GM12878 (cell line): ENCODE measurements at regions not wholly inside any gene's neighbourhood (a gene's known extent, or its start where the extent isn't known, plus 50 kb on each side); places are given as distances from the start of the nearest gene placed in this dataset.

Experiments used
- ATAC-seq: fragments of 200-7000 bp; cut with Tn5 transposase; 3 replicates; pipeline ENCODE4 v1.9.1; 2020; ENCODE audit warnings: mild to moderate bottlenecking, moderate library complexity
- BruUV-seq: library from RNA; stranded (reverse); fragments of 400-500 nt; replicated peaks from 2 replicates; lab custom pipeline; 2021; lab: Mats Ljungman, UMichigan
- CTCF ChIA-PET: fragments of 300-600 bp; sonication (Branson Sonifier 250); formaldehyde crosslinking; extraction: SDS; loops from one replicate; lab custom pipeline; 2021; ENCODE audit warnings: inconsistent platforms; lab: Yijun Ruan, JAX
- POLR2A ChIA-PET: fragments of 350-600 bp; formaldehyde crosslinking; extraction: SDS; loops from one replicate; lab custom pipeline; 2021; ENCODE audit warnings: inconsistent platforms; lab: Charles Lee
- RAD21 ChIA-PET: fragments of 300-600 bp; sonication (Branson Sonifier 250); formaldehyde crosslinking; loops from one replicate; lab custom pipeline; 2023; ENCODE audit warnings: antibody characterized with exemption; ENCODE audit not compliant: unreplicated experiment; lab: Charles Lee
- SMC1A ChIA-PET: fragments of 300-600 bp; sonication (Branson Sonifier 250); formaldehyde crosslinking; loops from one replicate; lab custom pipeline; 2023; ENCODE audit not compliant: unreplicated experiment, uncharacterized antibody; lab: Charles Lee
- DNase-seq: peaks from one replicate; pipeline ENCODE4 v3.0.0-alpha.2; 2011; ENCODE audit warnings: low read depth, low spot score
- FAIRE-seq: peaks from 3 replicates; lab custom pipeline; 2011; peaks lifted over from hg19 to GRCh38; lab: Jason Lieb, UNC
- H2AFZ ChIP-seq: 2 replicates; pipeline ENCODE4 v1.6.0; 2011; ENCODE audit warnings: low read depth, low read length, control low read depth; ENCODE audit not compliant: control insufficient read depth
- H3K27ac ChIP-seq: 2 replicates; pipeline ENCODE4 v1.5.1; 2011; ENCODE audit warnings: control low read depth; ENCODE audit not compliant: control insufficient read depth, insufficient read depth
- H3K27me3 ChIP-seq, 2 experiments: replicated peaks in 1 of 2; 2 replicates each; pipeline versions ENCODE4 v1.6.0 to v1.6.1; 2011; ENCODE audit warnings: low read length in 1 of 2; ENCODE audit not compliant: control insufficient read depth in 2 of 2, insufficient read depth in 2 of 2
- H3K36me3 ChIP-seq, 2 experiments: 2 replicates each; pipeline ENCODE4 v1.5.1; 2011; ENCODE audit warnings: low read length in 1 of 2; ENCODE audit not compliant: control insufficient read depth in 2 of 2, insufficient read depth in 2 of 2
- H3K4me1 ChIP-seq: 2 replicates; pipeline ENCODE4 v1.6.1; 2011; ENCODE audit warnings: mild to moderate bottlenecking, low read length, moderate library complexity, mixed read lengths; ENCODE audit not compliant: control insufficient read depth, insufficient read depth
- H3K4me2 ChIP-seq: 2 replicates; pipeline ENCODE4 v1.6.0; 2011; ENCODE audit warnings: control low read depth; ENCODE audit not compliant: control insufficient read depth, insufficient read depth
- H3K4me3 ChIP-seq: fragments of 200-600 bp; sonication (generic); 2 replicates; pipeline ENCODE4 v1.5.1; 2016
- H3K79me2 ChIP-seq: 2 replicates; pipeline ENCODE4 v1.6.0; 2011; ENCODE audit warnings: low read length; ENCODE audit not compliant: control insufficient read depth, insufficient read depth
- H3K9ac ChIP-seq: 2 replicates; pipeline ENCODE4 v1.8.0; 2011; ENCODE audit warnings: low read length, control low read depth, mixed read lengths; ENCODE audit not compliant: control insufficient read depth, insufficient read depth
- H3K9me3 ChIP-seq: replicated peaks from 3 replicates; pipeline ENCODE4 v1.5.1; 2011; ENCODE audit warnings: mild to moderate bottlenecking, low read length; ENCODE audit not compliant: control insufficient read depth, insufficient read depth
- H4K20me1 ChIP-seq: 2 replicates; pipeline ENCODE4 v1.6.0; 2011; ENCODE audit not compliant: control insufficient read depth, insufficient read depth
- MEF2A ChIP-seq: IDR thresholded peaks from 2 replicates; pipeline ENCODE4 v1.6.1; 2011; ENCODE audit warnings: low read depth, mild to moderate bottlenecking, low read length, moderate library complexity; ENCODE audit not compliant: insufficient read depth
- MYB ChIP-seq: fragments of 150-350 bp; IDR thresholded peaks from 2 replicates; pipeline ENCODE4 v1.6.1; 2014; ENCODE audit warnings: mild to moderate bottlenecking, low read depth, low read length, borderline replicate concordance
- NR2C2 ChIP-seq: IDR thresholded peaks from 2 replicates; pipeline ENCODE4 v1.6.1; 2011; ENCODE audit warnings: borderline replicate concordance, low read depth; ENCODE audit not compliant: control insufficient read depth, insufficient read length
- PAX5 ChIP-seq: IDR thresholded peaks from 2 replicates; pipeline ENCODE4 v1.6.1; 2011; ENCODE audit warnings: low read depth, low read length, borderline replicate concordance
- POLR2AphosphoS2 ChIP-seq: IDR thresholded peaks from 2 replicates; pipeline ENCODE4 v1.6.1; 2011; ENCODE audit warnings: low read depth, mild to moderate bottlenecking, low read length, improper control_type of control experiment, moderate library complexity
- POU2F2 ChIP-seq: IDR thresholded peaks from 3 replicates; pipeline ENCODE4 v1.6.1; 2011; ENCODE audit warnings: low read depth, mild to moderate bottlenecking, low read length, borderline replicate concordance
- RAD21 ChIP-seq: IDR thresholded peaks from 2 replicates; pipeline ENCODE4 v1.6.1; 2011; ENCODE audit warnings: mild to moderate bottlenecking, low read depth, low read length, moderate library complexity; ENCODE audit not compliant: insufficient read depth
- SP1 ChIP-seq: IDR thresholded peaks from one replicate; pipeline ENCODE4 v1.6.1; 2011; ENCODE audit warnings: low read depth, low read length
- STAT3 ChIP-seq: IDR thresholded peaks from 2 replicates; pipeline ENCODE4 v1.6.1; 2011; ENCODE audit warnings: low read depth, low read length, improper control_type of control experiment
- SUPT20H ChIP-seq: IDR thresholded peaks from 2 replicates; pipeline ENCODE4 v1.6.1; 2011; ENCODE audit warnings: low read depth, mild to moderate bottlenecking, low read length, moderate library complexity, borderline replicate concordance; ENCODE audit not compliant: control insufficient read depth
- TCF7 ChIP-seq: IDR thresholded peaks from 2 replicates; pipeline ENCODE4 v1.6.1; 2014; ENCODE audit warnings: antibody characterized with exemption, borderline replicate concordance
- ZNF24 ChIP-seq: fragments of 450-650 bp; IDR thresholded peaks from 2 replicates; pipeline ENCODE4 v1.6.1; 2017; ENCODE audit warnings: antibody characterized with exemption, mild to moderate bottlenecking
- ZNF592 ChIP-seq: fragments of 450-650 bp; IDR thresholded peaks from 2 replicates; pipeline ENCODE4 v1.6.1; 2017; ENCODE audit warnings: mild to moderate bottlenecking, moderate library complexity
- ZNF622 ChIP-seq: fragments of 450-650 bp; IDR thresholded peaks from 2 replicates; pipeline ENCODE4 v1.6.1; 2017; ENCODE audit warnings: mild to moderate bottlenecking, inconsistent platforms
- WGBS: methylation state at CpG from one replicate; pipeline ENCODE4 v1.1.6; 2016; ENCODE audit warnings: low lambda C conversion rate; ENCODE audit not compliant: insufficient replicate concordance, insufficient coverage; ENCODE audit errors: missing lambda C conversion rate; 5-methylcytosine and 5-hydroxymethylcytosine counted together
- in situ Hi-C: fragments of 300-500 bp; cut with MboI; formaldehyde crosslinking; loops from 9 replicates; pipeline ENCODE4 v1.14.3; 2018; ENCODE audit warnings: mixed read lengths
- intact Hi-C: fragments of 100-400 bp; cut with micrococcal nuclease; formaldehyde crosslinking; loops from one replicate; pipeline ENCODE4 v1.14.2; 2022; ENCODE audit not compliant: unreplicated experiment
- TF ChIP-seq, protein P1 (sequence below): IDR thresholded peaks from 2 replicates; pipeline ENCODE4 v1.6.1; 2012; ENCODE audit warnings: improper control_type of control experiment, low read depth, low read length; ENCODE audit not compliant: insufficient replicate concordance

GRCh38 chr16:79264237-79265109 is 336.1 kb downstream of the MAF start:
- DNase-seq, result no peak
- WGBS, result 1% methylated on average over 6 of the region's 6 CpGs
- TF ChIP-seq, protein P1, sequence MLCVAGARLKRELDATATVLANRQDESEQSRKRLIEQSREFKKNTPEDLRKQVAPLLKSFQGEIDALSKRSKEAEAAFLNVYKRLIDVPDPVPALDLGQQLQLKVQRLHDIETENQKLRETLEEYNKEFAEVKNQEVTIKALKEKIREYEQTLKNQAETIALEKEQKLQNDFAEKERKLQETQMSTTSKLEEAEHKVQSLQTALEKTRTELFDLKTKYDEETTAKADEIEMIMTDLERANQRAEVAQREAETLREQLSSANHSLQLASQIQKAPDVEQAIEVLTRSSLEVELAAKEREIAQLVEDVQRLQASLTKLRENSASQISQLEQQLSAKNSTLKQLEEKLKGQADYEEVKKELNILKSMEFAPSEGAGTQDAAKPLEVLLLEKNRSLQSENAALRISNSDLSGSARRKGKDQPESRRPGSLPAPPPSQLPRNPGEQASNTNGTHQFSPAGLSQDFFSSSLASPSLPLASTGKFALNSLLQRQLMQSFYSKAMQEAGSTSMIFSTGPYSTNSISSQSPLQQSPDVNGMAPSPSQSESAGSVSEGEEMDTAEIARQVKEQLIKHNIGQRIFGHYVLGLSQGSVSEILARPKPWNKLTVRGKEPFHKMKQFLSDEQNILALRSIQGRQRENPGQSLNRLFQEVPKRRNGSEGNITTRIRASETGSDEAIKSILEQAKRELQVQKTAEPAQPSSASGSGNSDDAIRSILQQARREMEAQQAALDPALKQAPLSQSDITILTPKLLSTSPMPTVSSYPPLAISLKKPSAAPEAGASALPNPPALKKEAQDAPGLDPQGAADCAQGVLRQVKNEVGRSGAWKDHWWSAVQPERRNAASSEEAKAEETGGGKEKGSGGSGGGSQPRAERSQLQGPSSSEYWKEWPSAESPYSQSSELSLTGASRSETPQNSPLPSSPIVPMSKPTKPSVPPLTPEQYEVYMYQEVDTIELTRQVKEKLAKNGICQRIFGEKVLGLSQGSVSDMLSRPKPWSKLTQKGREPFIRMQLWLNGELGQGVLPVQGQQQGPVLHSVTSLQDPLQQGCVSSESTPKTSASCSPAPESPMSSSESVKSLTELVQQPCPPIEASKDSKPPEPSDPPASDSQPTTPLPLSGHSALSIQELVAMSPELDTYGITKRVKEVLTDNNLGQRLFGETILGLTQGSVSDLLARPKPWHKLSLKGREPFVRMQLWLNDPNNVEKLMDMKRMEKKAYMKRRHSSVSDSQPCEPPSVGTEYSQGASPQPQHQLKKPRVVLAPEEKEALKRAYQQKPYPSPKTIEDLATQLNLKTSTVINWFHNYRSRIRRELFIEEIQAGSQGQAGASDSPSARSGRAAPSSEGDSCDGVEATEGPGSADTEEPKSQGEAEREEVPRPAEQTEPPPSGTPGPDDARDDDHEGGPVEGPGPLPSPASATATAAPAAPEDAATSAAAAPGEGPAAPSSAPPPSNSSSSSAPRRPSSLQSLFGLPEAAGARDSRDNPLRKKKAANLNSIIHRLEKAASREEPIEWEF, result no peak
- TF ChIP-seq RAD21, result no peak
- no peak for TF ChIP-seq TCF7
- no peak for TF ChIP-seq ZNF24
- TF ChIP-seq POLR2AphosphoS2, result no peak
- TF ChIP-seq ZNF622, result no peak
- TF ChIP-seq MEF2A, result no peak
- no peak for TF ChIP-seq PAX5
- no peak for TF ChIP-seq NR2C2
- no peak for TF ChIP-seq ZNF592
- no peak for TF ChIP-seq MYB
- TF ChIP-seq POU2F2, result no peak
- no peak for TF ChIP-seq SUPT20H
- no peak for TF ChIP-seq SP1
- TF ChIP-seq STAT3, result no peak

More at GRCh38 chr16:79264237-79265109, 336.1 kb downstream of the MAF start:
- no peaks in the 10 kb centered on the region for H4K20me1 ChIP-seq
- in situ Hi-C loops (no loop called here), intact Hi-C loops (loop anchor here (10.0 kb wide), 1 partner anchor 340 kb away; no protein-coding TSS in a partner anchor)
- ATAC-seq (no peak), FAIRE-seq (no peak)
- ChIA-PET RAD21 (no interaction called here), SMC1A (interaction anchor here (0.6 kb wide), 1 partner anchor 24 kb away, joined by 3 read pairs; no protein-coding TSS in a partner anchor), CTCF (no interaction called here), POLR2A (no interaction called here)
- H3K27ac ChIP-seq, result no peak overlapping the region
- H3K4me3 ChIP-seq, result no peak overlapping the region
- H3K27me3 ChIP-seq, result no peaks in the 10 kb centered on the region
- BruUV-seq, result no TSS peak
- H3K4me2 ChIP-seq, result no peak overlapping the region
- peaks cover 7% of the 10 kb centered on the region for H3K4me1 ChIP-seq
- H3K9me3 ChIP-seq, result no peaks in the 10 kb centered on the region; the same call in 2 of the 3 replicates
- H3K9ac ChIP-seq, result no peak overlapping the region
- no peak overlapping the region for H2AFZ ChIP-seq
- H3K79me2 ChIP-seq, result no peaks in the 10 kb centered on the region
- H3K36me3 ChIP-seq, result no peaks in the 10 kb centered on the region
